Left forelimb (tissue), 1 donor: ENCODE measurements at regions not wholly inside any gene's neighbourhood (a gene's known extent, or its start where the extent isn't known, plus 50 kb on each side); places are given as distances from the start of the nearest gene placed in this dataset.

Experiments
- DNase-seq: peaks from one replicate; pipeline ENCODE4 v3.0.0-alpha.2; 2018; ENCODE audit warnings: low spot score

DNA sequence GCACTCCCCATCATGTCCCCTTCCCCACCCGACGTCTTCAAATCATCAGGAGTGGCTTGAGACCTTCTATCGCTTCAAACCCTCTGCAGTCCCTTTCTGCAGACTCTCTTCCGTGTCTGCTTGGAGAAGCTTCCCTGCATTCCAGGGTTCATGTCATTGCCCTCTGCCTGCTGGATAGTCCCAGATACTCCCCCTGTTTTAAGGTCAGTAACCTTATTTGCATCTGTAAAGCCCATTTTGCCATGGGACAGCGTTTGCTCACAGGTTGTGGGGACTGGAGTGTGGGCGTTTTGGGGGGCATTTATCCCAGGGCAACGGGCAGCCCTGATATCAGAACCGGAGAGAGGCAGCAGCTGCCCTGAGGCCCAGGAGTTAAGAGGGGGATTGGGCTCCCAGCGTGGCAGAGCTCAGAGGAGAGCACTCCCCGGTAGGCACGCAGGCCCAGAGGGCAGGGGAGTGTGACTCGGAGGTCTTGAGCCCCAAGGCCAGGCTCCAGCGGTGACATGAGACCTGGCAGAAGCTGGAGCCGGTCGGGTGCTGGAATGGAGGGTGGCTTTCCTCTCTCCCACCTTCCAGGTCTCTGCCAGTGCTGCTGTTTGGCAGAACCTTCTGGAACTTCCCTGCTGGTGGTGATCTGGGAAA, 73.8 kb downstream of the RTP5 start:
- no peak for DNase-seq

DNA sequence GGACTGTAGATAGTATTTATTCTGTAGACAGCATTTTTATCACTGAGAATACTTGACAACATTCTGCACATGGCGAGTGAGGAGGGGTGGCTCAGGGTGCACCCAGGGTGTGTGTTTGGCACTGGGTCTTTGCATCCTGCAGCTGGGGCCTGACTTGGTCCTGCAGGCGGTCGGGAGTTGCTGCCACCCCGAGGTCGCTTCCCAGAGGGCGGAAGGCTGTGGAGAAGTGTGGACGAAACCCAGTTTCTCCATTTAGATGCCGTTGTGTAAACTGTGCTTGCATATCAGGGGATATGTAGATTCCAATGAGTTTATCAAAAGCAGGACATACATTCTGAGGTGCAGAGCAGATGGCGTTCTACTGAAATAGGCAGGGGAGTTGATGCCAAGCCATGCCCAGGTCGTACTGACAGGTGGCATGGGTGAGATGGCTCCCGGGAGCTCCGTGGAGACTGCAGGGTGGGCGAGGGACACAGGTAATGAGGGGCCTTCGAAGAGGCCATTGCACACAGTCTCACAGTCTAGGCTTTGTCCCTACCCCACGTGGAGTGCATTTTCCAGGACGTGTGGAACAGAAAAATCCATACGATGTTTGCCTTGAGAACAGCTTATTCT, 74.5 kb downstream of the RTP5 start:
- no peak for DNase-seq

DNA sequence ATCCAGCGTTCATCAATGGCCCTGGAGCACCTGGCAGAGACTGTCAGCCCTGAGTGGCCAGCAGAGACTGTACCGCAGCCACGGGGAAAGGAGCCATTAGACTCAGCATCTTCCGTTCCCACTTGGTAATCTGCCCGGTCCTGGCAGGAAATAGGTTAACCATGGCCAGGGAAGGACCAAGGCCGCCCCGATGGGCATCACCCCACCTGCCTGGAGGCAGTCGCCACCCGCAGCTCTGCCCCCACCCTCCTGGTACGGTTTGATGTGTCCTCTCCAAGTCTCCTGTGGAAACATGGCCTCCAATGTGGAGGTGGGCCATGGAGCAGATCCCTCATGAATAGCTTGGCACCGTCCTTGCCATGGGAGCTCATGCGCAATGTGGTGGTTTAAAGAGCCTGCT, 75.3 kb downstream of the RTP5 start:
- DNase-seq: no peak

DNA sequence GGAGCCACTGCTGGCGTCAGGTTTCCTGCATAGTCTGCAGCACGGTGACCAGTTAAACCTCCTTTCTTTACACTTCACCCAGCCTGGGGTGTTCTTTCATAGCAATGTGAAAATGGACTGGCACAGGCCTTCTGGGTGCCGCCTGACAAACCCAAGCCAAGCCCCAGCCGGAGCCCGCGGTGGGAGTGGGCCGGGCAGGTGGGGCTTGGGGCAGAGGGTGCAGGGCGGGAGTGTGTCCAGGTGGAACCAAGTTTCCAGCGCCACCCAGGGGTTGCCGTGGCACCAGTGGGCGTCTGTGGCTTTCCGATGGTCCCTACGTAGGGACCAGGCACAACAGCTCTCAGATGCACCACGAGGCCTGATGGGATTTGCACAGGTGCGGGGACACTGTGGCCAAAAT, 75.8 kb downstream of the RTP5 start:
- no peak for DNase-seq

DNA sequence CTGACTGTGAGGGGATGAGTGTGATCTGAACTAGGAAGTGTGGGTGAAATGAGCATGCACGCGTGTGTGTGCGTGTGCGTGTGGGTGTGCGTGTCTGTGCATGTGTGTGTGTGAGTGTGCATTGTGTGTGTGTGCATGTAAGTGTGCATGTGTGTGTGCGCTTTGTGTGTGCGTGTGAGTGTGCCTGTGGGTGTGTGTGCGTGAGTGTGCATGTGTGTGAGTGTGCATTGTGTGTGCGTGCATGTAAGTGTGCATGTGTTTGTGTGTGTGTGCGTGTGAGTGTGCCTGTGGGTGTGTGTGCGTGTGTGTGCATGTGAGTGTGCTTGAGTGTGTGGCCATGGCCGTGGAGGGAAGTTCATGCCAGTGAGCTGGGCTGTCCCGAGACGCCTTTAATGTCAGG, 76.3 kb downstream of the RTP5 start:
- no peak for DNase-seq

DNA sequence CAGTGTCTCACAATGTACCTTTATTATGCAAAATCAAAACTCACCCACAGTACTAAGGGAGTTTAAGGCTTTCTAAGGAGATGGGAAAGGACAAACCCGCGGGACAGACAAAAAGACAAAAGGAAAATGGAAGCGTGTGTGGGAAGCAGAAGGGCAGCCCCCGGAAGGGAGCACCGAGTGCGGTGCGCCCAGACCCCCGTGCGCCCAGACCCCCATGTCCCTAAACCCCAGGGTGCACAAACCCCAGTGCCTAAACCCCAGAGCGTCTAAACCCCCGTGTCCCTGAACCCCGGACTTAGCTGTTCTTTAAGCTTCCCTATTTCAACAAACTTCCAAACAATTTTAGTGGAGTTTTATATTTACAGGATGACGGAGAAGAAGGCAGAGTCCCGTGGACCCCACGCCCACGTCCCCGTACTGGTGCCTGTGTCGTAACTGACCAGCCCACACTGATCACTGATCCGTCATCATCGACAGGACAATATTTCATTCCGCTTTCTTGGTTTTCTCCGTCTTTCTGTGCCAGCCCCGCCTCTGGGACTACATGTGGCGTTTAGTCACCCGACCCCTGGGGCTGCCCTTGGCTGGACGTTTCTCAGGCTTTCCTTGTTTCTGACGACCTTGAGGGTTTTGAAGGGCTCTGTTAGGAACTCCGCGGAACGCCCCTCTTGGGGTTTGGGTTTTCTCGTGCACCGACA, 76.9 kb downstream of the RTP5 start:
- no peak for DNase-seq

DNA sequence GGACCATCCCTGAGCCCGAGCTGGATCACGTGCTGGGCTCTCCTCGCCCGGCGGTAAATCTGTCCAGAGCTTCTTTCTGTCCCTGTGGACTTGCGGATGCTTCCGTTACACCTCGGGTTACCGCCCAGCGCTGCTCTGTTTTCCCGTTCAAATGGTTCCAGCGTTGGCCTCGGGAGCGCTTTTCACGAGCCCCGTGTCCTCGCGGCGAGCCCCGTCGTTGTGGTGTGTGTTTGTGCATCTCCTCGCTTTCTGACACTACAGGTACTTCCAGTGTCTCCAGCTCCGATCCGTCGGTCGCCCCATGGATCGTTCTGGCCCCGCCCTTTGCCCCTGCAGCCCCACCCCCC, 77.4 kb downstream of the RTP5 start:
- no peak for DNase-seq

DNA sequence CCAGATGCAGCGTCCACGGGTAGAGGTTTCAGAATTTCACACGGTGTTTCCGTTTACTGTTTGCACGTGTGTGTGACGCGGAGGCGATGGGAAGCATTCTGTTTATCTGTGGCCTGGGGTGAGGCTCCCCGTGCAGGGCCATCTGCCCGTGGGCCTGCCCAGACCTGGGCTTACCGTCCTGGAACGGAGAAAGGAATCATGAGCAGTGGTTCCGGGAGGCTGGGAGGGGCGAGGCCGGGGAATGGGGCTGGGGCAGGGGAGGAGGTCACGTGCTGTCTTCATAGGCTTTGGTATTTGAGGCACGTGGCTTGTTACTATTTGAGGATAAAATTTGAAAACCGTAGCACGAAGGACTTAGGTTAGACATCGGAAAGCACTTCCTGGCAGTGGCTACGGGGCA, 77.9 kb downstream of the RTP5 start:
- no peak for DNase-seq

DNA sequence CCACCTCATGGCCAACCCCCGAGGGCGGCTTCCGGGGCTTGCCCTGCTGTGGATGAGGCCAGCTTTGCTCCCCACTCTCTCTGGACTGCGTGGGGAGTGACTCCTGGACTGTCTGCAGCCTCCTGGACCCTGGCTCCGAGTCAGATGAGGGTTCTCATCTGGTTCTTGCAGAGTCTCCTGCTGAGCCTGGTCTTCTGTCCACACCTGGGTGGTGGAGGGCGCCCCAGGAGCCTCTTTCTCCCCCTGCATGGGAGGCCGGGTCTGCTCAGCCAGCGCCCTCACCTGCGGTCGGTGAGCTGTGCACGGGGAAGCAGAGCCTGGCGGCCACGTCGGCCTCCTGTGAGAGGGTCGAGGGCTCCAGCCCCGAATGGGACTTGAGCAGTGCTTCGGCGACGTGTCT, 78.3 kb downstream of the RTP5 start:
- DNase-seq: no peak

DNA sequence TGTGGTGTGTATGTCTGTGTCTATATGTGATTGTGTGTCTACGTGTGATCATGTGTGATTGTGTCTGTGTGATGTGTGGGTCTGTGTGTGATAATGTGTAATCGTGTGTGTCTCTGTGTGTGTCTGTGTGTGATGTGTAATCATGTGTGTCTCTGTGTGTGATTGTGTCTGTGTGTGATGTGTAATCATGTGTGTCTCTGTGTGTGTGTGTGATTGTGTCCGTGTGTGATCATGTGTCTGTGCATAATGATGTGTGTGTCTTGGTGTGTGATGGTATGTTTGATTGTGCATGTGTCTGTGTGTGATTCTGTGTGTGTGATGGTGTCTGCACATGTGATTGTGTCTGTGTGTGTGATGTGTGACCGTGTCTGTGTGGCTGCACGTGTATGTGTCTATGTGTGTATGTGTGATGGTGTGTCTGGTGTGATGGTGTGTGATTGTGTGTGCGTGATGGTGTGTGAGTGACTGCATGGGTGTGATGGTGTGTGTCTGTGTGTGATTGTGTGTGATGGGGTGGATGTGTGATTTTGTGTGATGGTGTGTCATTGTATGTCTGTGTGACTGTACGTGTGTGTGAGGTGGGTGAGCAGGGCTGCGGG, 78.9 kb downstream of the RTP5 start:
- DNase-seq: no peak

DNA sequence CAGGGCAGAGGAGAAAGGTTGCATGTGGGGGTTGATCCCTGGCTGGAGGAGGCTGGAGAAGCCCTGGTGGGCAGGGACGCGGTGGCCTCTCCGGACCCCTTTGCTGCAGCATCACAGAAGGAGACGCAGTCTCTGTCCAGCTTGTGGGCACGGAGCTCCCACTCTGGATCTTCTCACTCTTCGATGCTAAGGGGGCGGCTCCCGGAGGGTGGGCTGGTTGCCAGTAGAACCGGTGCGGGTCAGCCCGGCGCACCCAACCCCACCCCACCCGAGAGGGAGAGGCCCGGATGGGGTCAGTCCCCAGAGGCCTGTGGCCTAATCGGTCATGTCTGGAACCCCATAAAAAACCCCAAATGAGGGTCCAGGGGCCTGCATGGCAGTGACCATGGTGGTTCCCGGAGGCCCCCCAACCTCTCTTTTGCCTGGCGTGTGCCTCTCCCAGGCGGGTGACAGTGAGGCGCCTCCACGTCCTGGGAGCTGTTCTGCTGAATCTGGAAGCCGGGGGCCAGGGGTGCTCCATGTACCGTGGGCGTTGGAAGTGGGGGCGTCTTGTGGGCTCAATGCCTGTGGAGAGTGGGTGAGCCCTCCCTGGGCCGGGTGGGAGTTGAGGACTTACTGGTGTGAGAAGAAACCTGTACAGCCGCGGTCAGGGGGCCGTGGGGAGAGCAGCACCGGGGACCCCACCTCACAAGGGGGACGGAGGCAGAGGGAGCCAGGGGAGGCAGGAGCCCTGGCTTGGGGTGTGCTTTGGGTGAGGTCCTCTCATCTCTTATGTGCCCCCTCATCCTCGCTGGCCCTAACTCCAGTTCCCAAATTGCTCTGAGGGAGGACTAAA, 79.6 kb downstream of the RTP5 start:
- no peak for DNase-seq

DNA sequence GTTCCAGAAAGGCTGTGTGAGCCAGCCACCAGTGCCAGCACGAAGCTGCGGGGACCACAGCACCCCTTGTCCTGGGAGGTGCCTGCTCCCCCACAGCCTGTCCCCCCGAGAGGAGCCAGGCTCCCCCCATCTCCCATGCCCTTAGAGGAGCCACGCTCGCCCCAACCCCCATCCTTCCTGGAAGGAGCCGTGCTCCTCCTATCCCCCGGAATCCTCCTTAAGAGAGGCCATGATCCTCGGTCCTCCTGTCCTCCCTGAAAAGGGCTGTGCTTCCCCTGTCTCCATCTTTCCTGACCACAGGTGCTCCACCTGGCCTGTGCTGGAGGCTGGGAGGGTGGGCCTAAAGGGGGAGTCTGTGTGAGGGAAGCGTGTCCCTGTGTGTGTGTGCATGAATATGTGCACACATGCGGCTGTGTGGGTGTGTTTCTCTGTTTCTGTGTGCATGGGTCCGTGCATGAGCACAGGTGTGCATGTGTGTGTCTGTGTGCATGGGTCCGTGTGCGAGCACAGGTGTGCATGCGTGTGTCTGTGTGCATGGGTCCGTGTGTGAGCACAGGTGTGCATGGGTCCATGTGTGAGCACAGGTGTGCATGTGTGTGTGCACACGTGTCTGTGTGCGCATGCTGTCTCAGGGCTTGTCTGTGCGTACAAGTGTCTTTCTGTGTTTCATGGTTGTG, 80.3 kb downstream of the RTP5 start:
- DNase-seq: no peak

DNA sequence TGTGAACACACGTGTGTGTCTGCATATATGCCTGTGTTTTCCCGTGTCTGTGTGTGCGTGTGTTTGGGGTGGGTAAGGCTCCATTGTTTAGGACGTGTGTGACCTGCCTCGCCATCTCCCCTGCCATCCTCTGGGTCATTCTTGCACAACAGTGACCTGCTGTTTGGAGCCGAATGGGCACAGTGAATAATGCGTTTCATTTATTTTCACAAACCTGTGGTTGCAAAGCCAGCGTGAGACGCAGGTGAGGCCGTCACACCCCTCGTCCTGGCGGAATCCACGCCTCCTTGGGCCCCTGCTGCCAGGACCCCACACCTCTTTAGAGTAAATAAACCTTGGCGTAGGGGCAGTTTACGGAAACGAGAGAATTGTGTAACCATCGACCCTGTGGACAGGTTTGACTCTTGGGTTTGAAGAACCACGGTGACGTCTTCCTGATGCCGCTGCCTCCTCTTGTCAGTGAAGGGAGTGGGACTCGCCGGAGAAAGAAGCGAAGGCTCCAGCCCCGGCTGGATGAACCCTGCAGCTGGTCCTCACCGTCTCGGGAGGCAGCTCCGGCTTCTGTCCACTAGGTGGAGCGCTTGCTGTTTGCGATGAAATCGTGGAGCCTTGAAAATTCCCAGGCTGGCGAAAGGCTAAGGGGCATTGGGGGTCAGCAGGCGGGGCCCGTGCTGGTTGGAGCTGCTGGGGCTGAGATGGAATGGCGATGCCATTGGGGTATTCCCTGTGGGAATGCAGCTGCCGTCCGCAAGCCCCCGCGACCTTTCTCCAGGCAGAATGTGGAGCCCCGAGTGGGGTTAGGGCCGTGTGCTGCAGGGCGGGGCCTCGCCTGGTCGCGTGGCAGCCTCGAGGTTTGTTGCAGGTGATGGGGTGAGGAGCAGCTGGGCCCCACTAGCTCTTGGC, 81.1 kb downstream of the RTP5 start:
- DNase-seq: no peak

DNA sequence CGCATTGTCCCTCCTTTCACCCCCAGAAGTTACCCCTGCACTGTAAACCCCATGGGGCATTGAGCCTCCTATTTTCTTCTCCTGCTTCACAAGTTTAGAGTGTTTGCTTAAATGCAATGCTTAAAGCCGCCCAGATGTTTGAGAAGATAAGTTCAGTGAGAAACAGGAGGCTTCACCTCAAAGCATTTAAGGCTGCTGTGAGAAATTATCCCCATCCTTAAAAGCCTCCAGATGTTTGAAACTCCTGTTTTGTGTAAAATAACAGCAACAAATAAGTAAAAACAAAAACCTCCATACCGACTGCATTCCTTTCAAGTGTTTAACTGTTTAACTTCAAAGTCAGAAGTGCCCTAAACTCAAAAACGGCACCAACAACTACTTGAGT, 81.8 kb downstream of the RTP5 start:
- no peak for DNase-seq

DNA sequence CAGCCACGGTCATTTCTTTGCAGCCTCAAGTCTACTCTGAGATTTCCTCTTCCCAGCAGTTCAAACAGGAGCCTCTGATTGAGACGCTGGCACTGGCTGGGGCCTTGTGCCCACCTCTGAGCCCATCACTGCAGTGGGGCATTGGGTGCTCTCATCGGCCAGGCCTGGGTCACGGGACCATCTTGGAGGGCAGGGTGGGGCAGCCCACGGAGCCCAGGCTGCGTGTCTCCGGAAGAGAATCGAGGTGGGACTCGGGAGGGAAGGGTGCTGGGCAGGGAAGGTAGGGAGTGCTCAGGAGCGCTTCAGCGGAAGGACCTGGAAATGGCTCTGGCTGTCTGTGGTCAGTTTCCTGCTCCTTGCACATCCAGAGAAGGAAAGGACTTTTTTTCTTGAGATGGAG, 82.4 kb downstream of the RTP5 start:
- no peak for DNase-seq

DNA sequence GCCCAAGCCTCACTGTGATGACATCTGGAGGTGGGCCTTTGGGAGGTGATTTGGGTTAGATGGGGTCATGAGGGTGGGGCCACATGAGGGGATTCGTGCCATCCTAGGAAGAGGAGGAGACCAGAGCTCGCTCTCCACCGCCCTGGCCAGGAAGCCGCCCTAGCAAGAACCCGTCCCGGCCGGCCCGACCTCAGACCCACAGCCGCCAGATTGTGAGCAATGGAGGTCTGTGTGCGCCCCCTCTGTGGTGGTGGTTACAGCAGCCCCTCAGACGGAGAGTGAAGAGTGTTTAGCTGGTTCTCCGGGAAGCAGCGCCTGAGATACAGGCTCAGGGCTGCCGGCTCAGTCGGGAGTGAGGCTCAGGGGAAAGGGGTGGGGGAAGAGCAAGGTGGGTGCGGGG, 83.3 kb downstream of the RTP5 start:
- no peak for DNase-seq

DNA sequence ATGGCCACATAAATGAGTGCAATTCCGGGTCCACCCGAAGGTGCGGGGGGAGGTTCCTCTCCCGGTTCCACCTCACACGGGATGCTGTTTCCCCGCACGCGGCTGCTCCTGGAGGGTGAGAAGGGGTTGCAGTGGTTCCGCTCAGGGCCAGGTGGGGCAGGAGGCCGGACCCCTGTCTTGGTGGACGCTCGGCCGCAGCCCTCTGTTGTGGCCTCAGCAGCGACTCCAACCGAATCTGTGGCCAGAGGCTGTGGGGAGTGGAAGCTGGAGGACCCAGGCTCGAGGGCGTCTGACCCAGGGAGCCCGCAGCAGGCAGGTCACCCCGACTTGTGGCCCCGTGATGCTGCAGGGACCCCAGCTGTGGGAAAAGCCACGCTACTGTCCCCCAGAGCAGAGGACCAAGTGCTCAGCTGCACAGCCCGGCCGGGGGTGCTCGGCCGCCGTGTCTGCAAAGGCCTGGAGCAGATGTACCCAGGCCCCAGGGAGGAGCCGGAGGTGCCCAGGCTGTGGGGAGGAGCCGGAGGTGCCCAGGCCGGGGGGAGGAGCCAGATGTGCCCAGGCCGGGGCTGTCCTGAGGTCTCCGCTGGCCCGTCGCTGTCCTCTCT, 83.9 kb downstream of the RTP5 start:
- DNase-seq: no peak

DNA sequence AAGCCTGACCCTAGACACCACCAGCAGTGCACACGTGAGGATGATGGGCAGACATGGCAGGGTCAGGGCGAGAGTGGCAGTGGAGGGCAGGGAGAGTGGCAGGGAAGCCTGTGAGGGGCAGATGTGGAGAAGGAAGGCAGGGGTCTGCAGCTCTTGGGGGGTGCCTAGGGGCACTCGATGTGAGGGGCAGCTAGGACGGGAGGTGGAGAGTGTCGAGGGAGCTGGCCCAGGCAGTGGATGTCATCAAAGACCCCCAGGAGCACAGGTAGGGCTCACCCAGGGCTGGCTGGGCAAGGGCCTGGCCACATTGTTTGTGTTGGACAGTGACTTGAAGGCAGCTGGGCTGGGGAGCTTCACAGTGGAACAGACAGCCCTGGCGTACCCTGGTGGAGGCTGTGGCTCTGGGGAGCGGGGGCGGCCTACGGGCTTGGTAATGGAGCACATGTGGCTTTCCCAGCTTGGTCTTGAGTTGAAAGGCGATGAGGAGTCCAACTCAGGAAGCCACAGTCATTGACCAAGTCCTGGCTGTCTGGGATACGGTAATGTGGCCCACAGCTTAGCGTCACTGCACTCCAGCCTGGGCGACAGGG, 87.1 kb downstream of the RTP5 start:
- no peak for DNase-seq

DNA sequence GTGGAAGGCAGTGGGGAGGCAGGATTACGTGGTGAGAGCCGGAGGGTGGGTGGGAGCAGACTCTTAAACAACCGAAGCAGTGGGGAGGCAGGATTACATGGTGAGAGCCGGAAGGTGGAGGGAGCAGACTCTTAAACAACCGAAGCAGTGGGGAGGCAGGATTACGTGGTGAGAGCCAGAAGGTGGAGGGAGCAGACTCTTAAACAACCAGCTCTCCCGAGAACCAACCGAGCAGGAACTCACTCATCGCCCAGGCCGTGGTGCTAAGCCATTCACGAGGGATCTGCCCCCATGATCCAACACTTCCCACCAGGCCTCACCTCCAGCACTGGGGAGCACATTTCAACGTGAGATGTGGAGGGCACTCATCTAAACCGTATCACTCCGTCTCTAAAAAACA, 87.7 kb downstream of the RTP5 start:
- no peak for DNase-seq
